Calu3 (cell line): ENCODE measurements at regions not wholly inside any gene's neighbourhood (a gene's known extent, or its start where the extent isn't known, plus 50 kb on each side); places are given as distances from the start of the nearest gene placed in this dataset.

Source experiments
- BruUV-seq: library from RNA; stranded (reverse); fragments of 400-500 nt; replicated peaks from 2 replicates; lab custom pipeline; 2021; lab: Mats Ljungman, UMichigan
- CTCF ChIA-PET: fragments of 300-600 bp; sonication (Branson Sonifier 250); formaldehyde crosslinking; loops from one replicate; lab custom pipeline; 2022; ENCODE audit warnings: antibody characterized with exemption; lab: Charles Lee
- DNase-seq: peaks from one replicate; pipeline ENCODE4 v3.0.0; 2022
- H3K27ac Mint-ChIP-seq: one replicate; pipeline ENCODE4 v1.8.0; 2022; ENCODE audit warnings: mixed read lengths; ENCODE audit not compliant: unreplicated experiment
- H3K27me3 Mint-ChIP-seq: one replicate; pipeline ENCODE4 v1.8.0; 2022; ENCODE audit warnings: mixed read lengths; ENCODE audit not compliant: unreplicated experiment
- H3K36me3 Mint-ChIP-seq: one replicate; pipeline ENCODE4 v1.8.0; 2022; ENCODE audit warnings: mild to moderate bottlenecking, moderate library complexity, mixed read lengths; ENCODE audit not compliant: insufficient read depth, unreplicated experiment
- H3K4me1 Mint-ChIP-seq: one replicate; pipeline ENCODE4 v1.8.0; 2022; ENCODE audit warnings: mild to moderate bottlenecking, low read depth, mixed read lengths; ENCODE audit not compliant: unreplicated experiment
- H3K4me3 Mint-ChIP-seq: one replicate; pipeline ENCODE4 v1.8.0; 2022; ENCODE audit warnings: mild to moderate bottlenecking, low read depth, moderate library complexity, mixed read lengths; ENCODE audit not compliant: unreplicated experiment
- H3K9me3 Mint-ChIP-seq: one replicate; pipeline ENCODE4 v1.8.0; 2022; ENCODE audit warnings: low read depth, mixed read lengths; ENCODE audit not compliant: unreplicated experiment
- intact Hi-C: fragments of 100-400 bp; cut with micrococcal nuclease; formaldehyde crosslinking; loops from one replicate; pipeline ENCODE4 v1.10.0; 2022; ENCODE audit not compliant: unreplicated experiment
- TF ChIP-seq, protein P1 (sequence below): fragments of 200-600 bp; IDR thresholded peaks from one replicate; pipeline ENCODE4 v1.8.0; 2022; ENCODE audit warnings: antibody characterized with exemption; ENCODE audit not compliant: unreplicated experiment

DNA sequence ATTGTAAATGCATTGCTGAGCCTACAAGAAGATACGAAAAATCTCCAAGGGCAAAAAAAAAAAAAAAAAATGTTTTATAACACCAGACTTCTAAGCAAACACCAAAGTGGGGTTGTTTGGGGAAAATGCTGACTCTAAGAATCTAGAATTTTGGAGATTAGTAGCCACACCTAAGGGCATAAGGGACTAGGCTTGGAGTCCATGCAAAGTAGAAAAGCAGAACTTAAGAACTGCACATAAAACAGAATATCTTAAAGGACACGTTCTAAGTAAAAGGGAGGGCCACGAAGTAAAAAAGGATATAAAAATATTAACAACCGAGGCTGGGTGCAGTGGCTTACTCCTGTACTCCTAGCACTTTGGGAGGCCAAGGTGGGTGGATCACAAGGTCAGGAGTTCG, 269.8 kb upstream of the AUTS2 start:
- H3K27ac Mint-ChIP-seq = no peak overlapping the region
- intact Hi-C loops = no loop called here
- peaks cover 3% of the 10 kb centered on the region for H3K9me3 Mint-ChIP-seq
- TF ChIP-seq, protein P1, sequence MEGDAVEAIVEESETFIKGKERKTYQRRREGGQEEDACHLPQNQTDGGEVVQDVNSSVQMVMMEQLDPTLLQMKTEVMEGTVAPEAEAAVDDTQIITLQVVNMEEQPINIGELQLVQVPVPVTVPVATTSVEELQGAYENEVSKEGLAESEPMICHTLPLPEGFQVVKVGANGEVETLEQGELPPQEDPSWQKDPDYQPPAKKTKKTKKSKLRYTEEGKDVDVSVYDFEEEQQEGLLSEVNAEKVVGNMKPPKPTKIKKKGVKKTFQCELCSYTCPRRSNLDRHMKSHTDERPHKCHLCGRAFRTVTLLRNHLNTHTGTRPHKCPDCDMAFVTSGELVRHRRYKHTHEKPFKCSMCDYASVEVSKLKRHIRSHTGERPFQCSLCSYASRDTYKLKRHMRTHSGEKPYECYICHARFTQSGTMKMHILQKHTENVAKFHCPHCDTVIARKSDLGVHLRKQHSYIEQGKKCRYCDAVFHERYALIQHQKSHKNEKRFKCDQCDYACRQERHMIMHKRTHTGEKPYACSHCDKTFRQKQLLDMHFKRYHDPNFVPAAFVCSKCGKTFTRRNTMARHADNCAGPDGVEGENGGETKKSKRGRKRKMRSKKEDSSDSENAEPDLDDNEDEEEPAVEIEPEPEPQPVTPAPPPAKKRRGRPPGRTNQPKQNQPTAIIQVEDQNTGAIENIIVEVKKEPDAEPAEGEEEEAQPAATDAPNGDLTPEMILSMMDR = no peak
- no peaks in the 10 kb centered on the region for H3K4me1 Mint-ChIP-seq
- BruUV-seq = no TSS peak
- no peaks in the 10 kb centered on the region for H3K36me3 Mint-ChIP-seq
- no peak overlapping the region for H3K4me3 Mint-ChIP-seq
- no peak for DNase-seq
- CTCF ChIA-PET = no interaction called here
- H3K27me3 Mint-ChIP-seq = no peaks in the 10 kb centered on the region

DNA sequence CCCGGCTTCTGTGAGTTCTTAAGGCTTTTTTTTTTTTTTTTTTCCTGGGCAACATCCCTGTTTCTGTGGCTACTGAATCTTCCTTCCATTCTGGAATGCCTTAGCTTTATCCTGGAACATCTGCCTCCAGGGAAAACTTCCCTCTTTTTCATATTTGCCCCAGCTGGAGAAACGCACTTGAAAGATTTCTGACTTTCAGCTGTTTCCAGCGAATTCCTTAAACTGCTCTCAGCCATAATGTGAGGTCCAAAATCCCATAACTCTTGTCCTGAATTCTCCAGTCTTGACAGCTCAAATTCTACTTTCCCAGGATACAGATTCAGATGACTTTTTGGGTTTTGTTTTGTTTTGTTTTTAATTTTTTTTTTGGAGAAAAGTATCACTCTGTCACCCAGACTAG, 263.6 kb upstream of the AUTS2 start:
- intact Hi-C loops = no loop called here
- H3K36me3 Mint-ChIP-seq = no peaks in the 10 kb centered on the region
- no TSS peak for BruUV-seq
- CTCF ChIA-PET = no interaction called here
- TF ChIP-seq, protein P1 = no peak
- H3K9me3 Mint-ChIP-seq = peaks cover 3% of the 10 kb centered on the region
- H3K27ac Mint-ChIP-seq = no peak overlapping the region
- no peaks in the 10 kb centered on the region for H3K27me3 Mint-ChIP-seq
- no peak for DNase-seq
- H3K4me3 Mint-ChIP-seq = no peak overlapping the region
- no peaks in the 10 kb centered on the region for H3K4me1 Mint-ChIP-seq

DNA sequence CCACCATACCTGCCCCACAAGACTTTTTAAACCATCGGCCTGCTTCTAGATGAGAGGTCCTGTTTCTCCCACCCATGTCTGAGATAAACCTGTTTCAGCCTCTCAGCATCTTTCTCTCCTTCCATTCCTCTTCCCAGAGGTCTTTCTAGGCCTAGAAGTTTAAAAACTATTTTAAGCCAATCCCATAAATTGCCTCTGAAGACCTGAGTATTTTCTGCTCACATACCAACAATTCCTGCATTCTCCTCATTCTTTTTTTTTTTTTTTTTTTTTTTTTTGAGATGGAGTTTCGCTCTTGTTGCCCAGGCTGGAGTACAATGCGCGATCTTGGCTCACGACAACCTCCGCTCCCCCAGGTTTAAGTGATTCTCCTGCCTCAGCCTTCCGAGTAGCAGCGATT, 262.9 kb upstream of the AUTS2 start:
- TF ChIP-seq, protein P1 = no peak
- no peak for DNase-seq
- BruUV-seq = no TSS peak
- Mint-ChIP-seq H3K36me3 (no peaks in the 10 kb centered on the region), H3K9me3 (peaks cover 3% of the 10 kb centered on the region), H3K27me3 (no peaks in the 10 kb centered on the region), H3K27ac (no peak overlapping the region), H3K4me1 (no peaks in the 10 kb centered on the region), H3K4me3 (no peak overlapping the region)
- CTCF ChIA-PET = no interaction called here
- intact Hi-C loops = no loop called here

DNA sequence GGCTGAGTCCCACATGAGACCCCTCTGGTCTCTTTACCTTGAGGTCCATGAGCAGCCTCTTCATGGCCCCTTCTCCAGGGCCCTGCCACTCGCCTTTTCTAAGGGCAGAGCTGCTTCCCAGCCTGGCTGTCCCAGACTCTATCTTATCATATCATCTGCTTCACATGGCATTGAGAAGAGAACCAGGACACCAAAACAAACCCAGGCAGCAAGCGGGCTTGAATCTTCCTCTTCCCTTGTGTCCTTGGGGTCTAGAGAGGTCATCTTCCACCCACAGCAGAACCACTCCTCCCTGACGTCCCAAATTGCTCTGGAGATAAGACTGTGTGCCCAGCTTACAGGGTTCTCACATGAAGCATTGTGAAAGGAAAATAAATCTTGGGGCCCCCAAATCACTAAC, 261.3 kb upstream of the AUTS2 start:
- no peak for DNase-seq
- Mint-ChIP-seq H3K4me1 (no peaks in the 10 kb centered on the region), H3K4me3 (no peak overlapping the region), H3K27ac (no peak overlapping the region), H3K9me3 (peaks cover 6% of the 10 kb centered on the region), H3K27me3 (no peaks in the 10 kb centered on the region), H3K36me3 (no peaks in the 10 kb centered on the region)
- BruUV-seq = no TSS peak
- CTCF ChIA-PET = no interaction called here
- intact Hi-C loops = no loop called here
- TF ChIP-seq, protein P1 = no peak
